Panc1 (cell line): ENCODE measurements at regions not wholly inside any gene's neighbourhood (a gene's known extent, or its start where the extent isn't known, plus 50 kb on each side); places are given as distances from the start of the nearest gene placed in this dataset.

Source experiments
- ATAC-seq: fragments of 200-7000 bp; cut with Tn5 transposase; 2 replicates; pipeline ENCODE4 v1.9.1; 2020; ENCODE audit warnings: mild to moderate bottlenecking, moderate library complexity
- BruUV-seq: library from RNA; stranded (reverse); fragments of 400-500 nt; replicated peaks from 2 replicates; lab custom pipeline; 2021; lab: Mats Ljungman, UMichigan
- CTCF ChIA-PET: fragments of 300-600 bp; sonication (Branson Sonifier 250); formaldehyde crosslinking; loops from one replicate; lab custom pipeline; 2022; ENCODE audit warnings: antibody characterized with exemption; lab: Charles Lee
- POLR2A ChIA-PET: fragments of 300-600 bp; sonication (Branson Sonifier 250); formaldehyde crosslinking; loops from one replicate; lab custom pipeline; 2022; ENCODE audit warnings: antibody characterized with exemption; lab: Charles Lee
- DNase-seq: peaks from one replicate; pipeline ENCODE4 v3.0.0-alpha.2; 2010; ENCODE audit warnings: low read depth, low spot score
- H3K27ac ChIP-seq: 2 replicates; pipeline ENCODE4 v1.5.1; 2011; ENCODE audit warnings: mild to moderate bottlenecking, low read length, inconsistent platforms
- H3K27me3 ChIP-seq: fragments of 200-500 bp; sonication (Bioruptor generic); 2 replicates; pipeline ENCODE4 v1.6.0; 2014; ENCODE audit warnings: low read length, inconsistent platforms; ENCODE audit not compliant: control insufficient read depth, insufficient read depth
- H3K36me3 ChIP-seq: fragments of 200-500 bp; sonication (Bioruptor generic); 2 replicates; pipeline ENCODE4 v1.5.1; 2014; ENCODE audit warnings: inconsistent platforms, mild to moderate bottlenecking, low read length, moderate library complexity; ENCODE audit not compliant: control insufficient read depth, insufficient read depth
- H3K4me1 ChIP-seq: 2 replicates; pipeline ENCODE4 v1.5.1; 2011; ENCODE audit warnings: inconsistent platforms, mild to moderate bottlenecking, low read length, moderate library complexity; ENCODE audit not compliant: control insufficient read depth, insufficient read depth
- H3K4me3 ChIP-seq, 2 experiments: 2 replicates each; pipeline ENCODE4 v1.5.1; 2011 to 2012; ENCODE audit warnings: low read depth in 2 of 2, low read length in 2 of 2, mild to moderate bottlenecking in 2 of 2, inconsistent platforms in 1 of 2, moderate library complexity in 1 of 2
- H3K9me3 ChIP-seq: fragments of 200-500 bp; sonication (Bioruptor generic); 2 replicates; pipeline ENCODE4 v1.5.1; 2014; ENCODE audit warnings: low read depth, mild to moderate bottlenecking, inconsistent platforms, low read length, moderate library complexity; ENCODE audit not compliant: control insufficient read depth, insufficient read depth
- CTCF ChIP-seq: fragments of 450-650 bp; IDR thresholded peaks from 2 replicates; pipeline ENCODE4 v1.5.1; 2017; ENCODE audit warnings: mild to moderate bottlenecking
- POLR2AphosphoS5 ChIP-seq: IDR thresholded peaks from 2 replicates; pipeline ENCODE4 v1.6.1; 2012; ENCODE audit warnings: mild to moderate bottlenecking, low read depth, low read length, moderate library complexity
- REST ChIP-seq, 2 experiments: IDR thresholded peaks; 2 replicates each; pipeline ENCODE4 v1.6.1; 2011 to 2012; ENCODE audit warnings: low read depth in 2 of 2, control low read depth in 1 of 2, low read length in 1 of 2, mild to moderate bottlenecking in 1 of 2, moderate library complexity in 1 of 2; ENCODE audit not compliant: insufficient read depth in 1 of 2
- SIN3A ChIP-seq: IDR thresholded peaks from 2 replicates; pipeline ENCODE4 v1.6.1; 2012; ENCODE audit warnings: low read depth, mild to moderate bottlenecking, low read length, moderate library complexity, borderline replicate concordance; ENCODE audit not compliant: insufficient read depth
- TCF7L2 ChIP-seq: IDR thresholded peaks from 2 replicates; pipeline ENCODE4 v1.6.1; 2011; ENCODE audit warnings: mild to moderate bottlenecking, low read depth, low read length, inconsistent platforms
- in situ Hi-C: cut with HindIII; loops from 2 replicates; pipeline ENCODE4 v1.10.0; 2016; ENCODE audit warnings: low sequenced_read_pairs, low pct_unique_long_range_greater_than_20kb
- intact Hi-C: fragments of 100-400 bp; cut with micrococcal nuclease; formaldehyde crosslinking; loops from one replicate; pipeline ENCODE4 v1.10.0; 2022; ENCODE audit not compliant: unreplicated experiment

GRCh38 chr18:2417861-2418610 lies 153.3 kb downstream of the METTL4 start:
- no peak for TF ChIP-seq SIN3A
- TF ChIP-seq REST (IDR thresholded peaks at IDR 0.05; ENCODE audit: insufficient read depth in 1 of 2, low read depth in 2 of 2, low read length in 1 of 2) = no peak
- no peak for TF ChIP-seq TCF7L2
- no peak for TF ChIP-seq CTCF
- no peak for TF ChIP-seq POLR2AphosphoS5
- no peaks in the 10 kb centered on the region for H3K9me3 ChIP-seq
- ATAC-seq = no peak
- in situ Hi-C loops = no loop called here
- BruUV-seq = no TSS peak
- POLR2A ChIA-PET = no interaction called here
- H3K27me3 ChIP-seq = no peaks in the 10 kb centered on the region; the same call in 1 of the 2 replicates
- H3K4me1 ChIP-seq = no peaks in the 10 kb centered on the region
- intact Hi-C loops = no loop called here
- CTCF ChIA-PET = no interaction called here
- no peaks in the 10 kb centered on the region for H3K36me3 ChIP-seq
- H3K4me3 ChIP-seq = no peak overlapping the region
- no peak overlapping the region for H3K27ac ChIP-seq
- DNase-seq = no peak

- Histone ChIP-seq H3K4me1 (no peaks in the 10 kb centered on the region), H3K27ac (no peak overlapping the region), H3K27me3 (no peaks in the 10 kb centered on the region; the same call in 1 of the 2 replicates), H3K4me3 (no peak overlapping the region), H3K9me3 (no peaks in the 10 kb centered on the region), H3K36me3 (no peaks in the 10 kb centered on the region)
- TF ChIP-seq REST (IDR thresholded peaks at IDR 0.05; ENCODE audit: insufficient read depth in 1 of 2, low read depth in 2 of 2, low read length in 1 of 2) (no peak), CTCF (no peak), SIN3A (no peak), POLR2AphosphoS5 (no peak)
- ChIA-PET CTCF (no interaction called here), POLR2A (no interaction called here)
- in situ Hi-C loops = no loop called here
- intact Hi-C loops = no loop called here
- ATAC-seq (no peak), DNase-seq (no peak)
- no TSS peak for BruUV-seq
Measured at GRCh38 chr18:2420367-2420766, 150.9 kb downstream of the METTL4 start.
